C4-2B (cell line): ENCODE measurements at regions not wholly inside any gene's neighbourhood (a gene's known extent, or its start where the extent isn't known, plus 50 kb on each side); places are given as distances from the start of the nearest gene placed in this dataset.

Experiments
- ZFX ChIP-seq: fragments of 450-650 bp; IDR thresholded peaks from 2 replicates; pipeline ENCODE4 v1.6.1; 2017
- TF ChIP-seq, protein P1 (sequence below): fragments of 450-650 bp; conservative IDR thresholded peaks from 2 replicates; pipeline ENCODE4 v1.5.1; 2017; ENCODE audit warnings: mild to moderate bottlenecking

DNA sequence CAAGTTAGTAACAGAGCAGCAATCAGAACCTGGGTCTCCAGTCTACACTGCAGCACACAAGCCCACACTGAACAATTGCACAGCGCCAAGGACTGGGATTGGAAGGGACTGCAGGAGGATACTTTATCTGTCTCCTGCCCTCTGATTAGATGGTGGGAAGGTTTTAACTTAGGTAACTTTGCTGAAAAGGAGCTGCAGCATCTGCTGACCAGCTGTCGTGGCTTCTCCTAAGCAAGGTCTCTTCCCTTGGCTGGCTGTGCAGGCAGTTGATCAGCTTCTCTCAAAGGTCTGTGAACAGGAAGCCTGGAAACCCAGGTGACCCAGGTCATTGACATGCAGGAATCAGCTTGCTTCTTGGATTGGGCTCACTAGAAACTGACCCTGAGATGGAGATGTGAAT lies 82.4 kb downstream of the ISX start:
- TF ChIP-seq, protein P1, sequence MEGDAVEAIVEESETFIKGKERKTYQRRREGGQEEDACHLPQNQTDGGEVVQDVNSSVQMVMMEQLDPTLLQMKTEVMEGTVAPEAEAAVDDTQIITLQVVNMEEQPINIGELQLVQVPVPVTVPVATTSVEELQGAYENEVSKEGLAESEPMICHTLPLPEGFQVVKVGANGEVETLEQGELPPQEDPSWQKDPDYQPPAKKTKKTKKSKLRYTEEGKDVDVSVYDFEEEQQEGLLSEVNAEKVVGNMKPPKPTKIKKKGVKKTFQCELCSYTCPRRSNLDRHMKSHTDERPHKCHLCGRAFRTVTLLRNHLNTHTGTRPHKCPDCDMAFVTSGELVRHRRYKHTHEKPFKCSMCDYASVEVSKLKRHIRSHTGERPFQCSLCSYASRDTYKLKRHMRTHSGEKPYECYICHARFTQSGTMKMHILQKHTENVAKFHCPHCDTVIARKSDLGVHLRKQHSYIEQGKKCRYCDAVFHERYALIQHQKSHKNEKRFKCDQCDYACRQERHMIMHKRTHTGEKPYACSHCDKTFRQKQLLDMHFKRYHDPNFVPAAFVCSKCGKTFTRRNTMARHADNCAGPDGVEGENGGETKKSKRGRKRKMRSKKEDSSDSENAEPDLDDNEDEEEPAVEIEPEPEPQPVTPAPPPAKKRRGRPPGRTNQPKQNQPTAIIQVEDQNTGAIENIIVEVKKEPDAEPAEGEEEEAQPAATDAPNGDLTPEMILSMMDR: no peak
- no peak for TF ChIP-seq ZFX
